GM23338 (cell line): ENCODE measurements at regions not wholly inside any gene's neighbourhood (a gene's known extent, or its start where the extent isn't known, plus 50 kb on each side); places are given as distances from the start of the nearest gene placed in this dataset.

ENCODE experiments used
- ATAC-seq: fragments of 200-7000 bp; cut with Tn5 transposase; 3 replicates; pipeline ENCODE4 v1.9.1; 2020
- DNase-seq: peaks from one replicate; pipeline ENCODE4 v3.0.0-alpha.2; 2015; ENCODE audit warnings: low spot score
- H2AFZ ChIP-seq: fragments of 200-600 bp; sonication (generic); 2 replicates; pipeline ENCODE4 v1.8.0; 2016; ENCODE audit warnings: antibody characterized with exemption, mild to moderate bottlenecking, moderate library complexity
- H3F3A ChIP-seq: fragments of 200-600 bp; sonication (generic); replicated peaks from 2 replicates; pipeline ENCODE4 v1.8.0; 2017; ENCODE audit warnings: antibody characterized with exemption, mixed run types, low read depth
- H3K27ac ChIP-seq: fragments of 200-600 bp; sonication (generic); 2 replicates; pipeline ENCODE4 v1.6.1; 2016; ENCODE audit warnings: low read depth
- H3K27me3 ChIP-seq: fragments of 200-600 bp; sonication (generic); 2 replicates; pipeline ENCODE4 v1.8.0; 2016; ENCODE audit warnings: mild to moderate bottlenecking, mixed run types, moderate library complexity; ENCODE audit not compliant: insufficient read depth
- H3K36me3 ChIP-seq: fragments of 200-600 bp; sonication (generic); 2 replicates; pipeline ENCODE4 v1.8.0; 2016; ENCODE audit warnings: mild to moderate bottlenecking; ENCODE audit not compliant: insufficient read depth
- H3K4me1 ChIP-seq: fragments of 200-600 bp; sonication (generic); 2 replicates; pipeline ENCODE4 v1.8.0; 2016; ENCODE audit warnings: mild to moderate bottlenecking, moderate library complexity; ENCODE audit not compliant: insufficient read depth
- H3K4me2 ChIP-seq: fragments of 200-600 bp; sonication (generic); 2 replicates; pipeline ENCODE4 v1.7.1; 2017; ENCODE audit warnings: mixed run types
- H3K4me3 ChIP-seq: fragments of 200-600 bp; sonication (generic); 2 replicates; pipeline ENCODE4 v1.6.1; 2016; ENCODE audit warnings: mixed run types
- H3K79me2 ChIP-seq: fragments of 200-600 bp; sonication (generic); replicated peaks from 2 replicates; pipeline ENCODE4 v1.8.0; 2017; ENCODE audit warnings: mild to moderate bottlenecking; ENCODE audit not compliant: insufficient read depth
- H3K9me2 ChIP-seq: fragments of 200-600 bp; sonication (generic); 2 replicates; pipeline ENCODE4 v1.8.0; 2017; ENCODE audit not compliant: insufficient read depth
- H4K20me1 ChIP-seq: fragments of 200-600 bp; sonication (generic); replicated peaks from 2 replicates; pipeline ENCODE4 v1.8.0; 2017; ENCODE audit warnings: mild to moderate bottlenecking; ENCODE audit not compliant: insufficient read depth
- H3K27ac Mint-ChIP-seq: 2 replicates; pipeline ENCODE4 v1.8.0; 2020; ENCODE audit warnings: inconsistent platforms, mild to moderate bottlenecking, moderate library complexity, mixed read lengths
- H3K27me3 Mint-ChIP-seq: 3 replicates; pipeline ENCODE4 v1.8.0; 2022; ENCODE audit warnings: low read depth, mild to moderate bottlenecking, moderate library complexity, mixed read lengths, inconsistent platforms; ENCODE audit not compliant: insufficient read depth, poor library complexity
- H3K36me3 Mint-ChIP-seq: 3 replicates; pipeline ENCODE4 v1.8.0; 2021; ENCODE audit warnings: low read depth, mild to moderate bottlenecking, inconsistent platforms, moderate library complexity, mixed read lengths
- H3K4me1 Mint-ChIP-seq: 3 replicates; pipeline ENCODE4 v1.8.0; 2020; ENCODE audit warnings: mild to moderate bottlenecking, inconsistent platforms, mixed read lengths
- H3K4me3 Mint-ChIP-seq: 3 replicates; pipeline ENCODE4 v1.8.0; 2021; ENCODE audit warnings: moderate library complexity, mild to moderate bottlenecking, inconsistent platforms, mixed read lengths
- H3K9me3 Mint-ChIP-seq: 3 replicates; pipeline ENCODE4 v1.8.0; 2020; ENCODE audit warnings: moderate library complexity, mild to moderate bottlenecking, inconsistent platforms, mixed read lengths
- CREB1 ChIP-seq: fragments of 250-450 bp; sonication (Bioruptor Pico); IDR thresholded peaks from 2 replicates; pipeline ENCODE4 v1.5.0; 2020; ENCODE audit warnings: low read depth, mild to moderate bottlenecking, moderate library complexity
- JUNB ChIP-seq: IDR thresholded peaks from one replicate; pipeline ENCODE4 v1.6.1; 2016; ENCODE audit warnings: antibody characterized with exemption; ENCODE audit not compliant: unreplicated experiment
- NANOG ChIP-seq: IDR thresholded peaks from 2 replicates; pipeline ENCODE4 v1.6.1; 2016; ENCODE audit warnings: antibody characterized with exemption, borderline replicate concordance
- STAT1 ChIP-seq: IDR thresholded peaks from one replicate; pipeline ENCODE4 v1.6.1; 2016; ENCODE audit warnings: antibody characterized with exemption; ENCODE audit not compliant: unreplicated experiment
- ZNF114 ChIP-seq: fragments of 250-450 bp; sonication (Bioruptor Pico); IDR thresholded peaks from 2 replicates; pipeline ENCODE4 v1.5.0; 2020; ENCODE audit warnings: mild to moderate bottlenecking, moderate library complexity
- TF ChIP-seq, protein P1 (sequence below): IDR thresholded peaks from 2 replicates; pipeline ENCODE4 v1.6.1; 2016; ENCODE audit warnings: antibody characterized with exemption
- TF ChIP-seq, protein P2 (sequence below), 2 experiments: fragments of 200-600 bp in 1 of 2; sonication (generic) in 1 of 2; conservative IDR thresholded peaks; 2 replicates each; pipeline versions ENCODE4 v1.5.1 to v1.6.1; 2016 to 2017; ENCODE audit warnings: antibody characterized with exemption in 2 of 2, low read depth in 2 of 2, mild to moderate bottlenecking in 2 of 2, moderate library complexity in 1 of 2
- TF ChIP-seq, protein P3 (sequence below): fragments of 250-450 bp; sonication (Bioruptor Pico); IDR thresholded peaks from 2 replicates; pipeline ENCODE4 v1.5.0; 2020; ENCODE audit warnings: mild to moderate bottlenecking, moderate library complexity
- TF ChIP-seq, protein P4 (sequence below): IDR thresholded peaks from one replicate; pipeline ENCODE4 v1.6.1; 2018; ENCODE audit warnings: antibody characterized with exemption; ENCODE audit not compliant: unreplicated experiment

DNA sequence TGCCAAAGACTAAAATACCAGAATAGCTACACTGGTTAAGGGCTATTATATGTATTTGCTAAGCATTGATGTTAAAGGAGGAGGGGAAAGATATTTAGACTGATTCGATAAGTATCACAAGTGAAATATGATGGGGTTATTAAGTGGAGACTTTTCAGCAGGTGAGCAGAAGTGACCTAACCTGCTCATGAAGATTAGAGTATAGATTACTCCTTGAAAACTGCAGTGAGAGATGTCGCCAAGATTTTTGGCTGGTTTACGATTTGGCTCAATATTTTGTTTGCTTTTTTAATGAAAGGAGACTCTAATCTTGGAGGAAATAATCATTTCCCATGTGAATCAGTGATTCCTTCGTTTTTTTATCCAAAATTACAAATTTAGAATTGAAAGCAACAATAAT, 1279.5 kb upstream of the TENM4 start (continued):
- TF ChIP-seq STAT1, result no peak
- TF ChIP-seq, protein P1, sequence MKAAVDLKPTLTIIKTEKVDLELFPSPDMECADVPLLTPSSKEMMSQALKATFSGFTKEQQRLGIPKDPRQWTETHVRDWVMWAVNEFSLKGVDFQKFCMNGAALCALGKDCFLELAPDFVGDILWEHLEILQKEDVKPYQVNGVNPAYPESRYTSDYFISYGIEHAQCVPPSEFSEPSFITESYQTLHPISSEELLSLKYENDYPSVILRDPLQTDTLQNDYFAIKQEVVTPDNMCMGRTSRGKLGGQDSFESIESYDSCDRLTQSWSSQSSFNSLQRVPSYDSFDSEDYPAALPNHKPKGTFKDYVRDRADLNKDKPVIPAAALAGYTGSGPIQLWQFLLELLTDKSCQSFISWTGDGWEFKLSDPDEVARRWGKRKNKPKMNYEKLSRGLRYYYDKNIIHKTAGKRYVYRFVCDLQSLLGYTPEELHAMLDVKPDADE, result no peak
- TF ChIP-seq CREB1 (CRISPR knock-in tag), result no peak
- TF ChIP-seq, protein P2, sequence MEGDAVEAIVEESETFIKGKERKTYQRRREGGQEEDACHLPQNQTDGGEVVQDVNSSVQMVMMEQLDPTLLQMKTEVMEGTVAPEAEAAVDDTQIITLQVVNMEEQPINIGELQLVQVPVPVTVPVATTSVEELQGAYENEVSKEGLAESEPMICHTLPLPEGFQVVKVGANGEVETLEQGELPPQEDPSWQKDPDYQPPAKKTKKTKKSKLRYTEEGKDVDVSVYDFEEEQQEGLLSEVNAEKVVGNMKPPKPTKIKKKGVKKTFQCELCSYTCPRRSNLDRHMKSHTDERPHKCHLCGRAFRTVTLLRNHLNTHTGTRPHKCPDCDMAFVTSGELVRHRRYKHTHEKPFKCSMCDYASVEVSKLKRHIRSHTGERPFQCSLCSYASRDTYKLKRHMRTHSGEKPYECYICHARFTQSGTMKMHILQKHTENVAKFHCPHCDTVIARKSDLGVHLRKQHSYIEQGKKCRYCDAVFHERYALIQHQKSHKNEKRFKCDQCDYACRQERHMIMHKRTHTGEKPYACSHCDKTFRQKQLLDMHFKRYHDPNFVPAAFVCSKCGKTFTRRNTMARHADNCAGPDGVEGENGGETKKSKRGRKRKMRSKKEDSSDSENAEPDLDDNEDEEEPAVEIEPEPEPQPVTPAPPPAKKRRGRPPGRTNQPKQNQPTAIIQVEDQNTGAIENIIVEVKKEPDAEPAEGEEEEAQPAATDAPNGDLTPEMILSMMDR (conservative IDR thresholded peaks at IDR 0.05; ENCODE audit: low read depth in 2 of 2), result no peak

DNA sequence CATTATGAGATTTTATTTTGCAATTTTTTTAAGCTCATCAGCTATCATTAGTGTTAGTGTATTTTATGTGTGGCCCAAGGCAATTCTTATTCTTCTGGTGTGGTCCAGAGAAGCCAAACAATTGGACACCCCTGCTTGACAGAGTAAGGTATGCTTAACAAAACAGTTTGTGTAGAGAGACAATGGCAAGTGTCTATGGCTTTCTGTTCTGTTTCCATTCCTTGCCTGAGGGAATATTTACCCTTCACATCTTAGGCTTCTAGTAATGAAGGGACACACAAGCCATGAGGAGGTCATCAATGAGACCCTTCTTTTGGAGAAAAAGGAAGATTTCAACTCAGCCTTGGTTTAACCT, 1278.4 kb upstream of the TENM4 start:
- Histone ChIP-seq H2AFZ (no peak overlapping the region), H3K27me3 (no peaks in the 10 kb centered on the region), H3K4me1 (no peaks in the 10 kb centered on the region), H3K4me3 (no peak overlapping the region), H4K20me1 (no peaks in the 10 kb centered on the region), H3K9me2 (no peaks in the 10 kb centered on the region), H3K27ac (no peak overlapping the region), H3K4me2 (no peak overlapping the region), H3K79me2 (no peaks in the 10 kb centered on the region), H3K36me3 (no peaks in the 10 kb centered on the region), H3F3A (no peaks in the 10 kb centered on the region)
- Mint-ChIP-seq H3K9me3 (no peaks in the 10 kb centered on the region; the same call in 2 of the 3 replicates), H3K27ac (no peak overlapping the region), H3K4me3 (no peak overlapping the region), H3K4me1 (no peaks in the 10 kb centered on the region), H3K27me3 (peaks cover 2% of the 10 kb centered on the region), H3K36me3 (no peaks in the 10 kb centered on the region)
- DNase-seq, result no peak
- ATAC-seq, result no peak
- TF ChIP-seq, protein P3, sequence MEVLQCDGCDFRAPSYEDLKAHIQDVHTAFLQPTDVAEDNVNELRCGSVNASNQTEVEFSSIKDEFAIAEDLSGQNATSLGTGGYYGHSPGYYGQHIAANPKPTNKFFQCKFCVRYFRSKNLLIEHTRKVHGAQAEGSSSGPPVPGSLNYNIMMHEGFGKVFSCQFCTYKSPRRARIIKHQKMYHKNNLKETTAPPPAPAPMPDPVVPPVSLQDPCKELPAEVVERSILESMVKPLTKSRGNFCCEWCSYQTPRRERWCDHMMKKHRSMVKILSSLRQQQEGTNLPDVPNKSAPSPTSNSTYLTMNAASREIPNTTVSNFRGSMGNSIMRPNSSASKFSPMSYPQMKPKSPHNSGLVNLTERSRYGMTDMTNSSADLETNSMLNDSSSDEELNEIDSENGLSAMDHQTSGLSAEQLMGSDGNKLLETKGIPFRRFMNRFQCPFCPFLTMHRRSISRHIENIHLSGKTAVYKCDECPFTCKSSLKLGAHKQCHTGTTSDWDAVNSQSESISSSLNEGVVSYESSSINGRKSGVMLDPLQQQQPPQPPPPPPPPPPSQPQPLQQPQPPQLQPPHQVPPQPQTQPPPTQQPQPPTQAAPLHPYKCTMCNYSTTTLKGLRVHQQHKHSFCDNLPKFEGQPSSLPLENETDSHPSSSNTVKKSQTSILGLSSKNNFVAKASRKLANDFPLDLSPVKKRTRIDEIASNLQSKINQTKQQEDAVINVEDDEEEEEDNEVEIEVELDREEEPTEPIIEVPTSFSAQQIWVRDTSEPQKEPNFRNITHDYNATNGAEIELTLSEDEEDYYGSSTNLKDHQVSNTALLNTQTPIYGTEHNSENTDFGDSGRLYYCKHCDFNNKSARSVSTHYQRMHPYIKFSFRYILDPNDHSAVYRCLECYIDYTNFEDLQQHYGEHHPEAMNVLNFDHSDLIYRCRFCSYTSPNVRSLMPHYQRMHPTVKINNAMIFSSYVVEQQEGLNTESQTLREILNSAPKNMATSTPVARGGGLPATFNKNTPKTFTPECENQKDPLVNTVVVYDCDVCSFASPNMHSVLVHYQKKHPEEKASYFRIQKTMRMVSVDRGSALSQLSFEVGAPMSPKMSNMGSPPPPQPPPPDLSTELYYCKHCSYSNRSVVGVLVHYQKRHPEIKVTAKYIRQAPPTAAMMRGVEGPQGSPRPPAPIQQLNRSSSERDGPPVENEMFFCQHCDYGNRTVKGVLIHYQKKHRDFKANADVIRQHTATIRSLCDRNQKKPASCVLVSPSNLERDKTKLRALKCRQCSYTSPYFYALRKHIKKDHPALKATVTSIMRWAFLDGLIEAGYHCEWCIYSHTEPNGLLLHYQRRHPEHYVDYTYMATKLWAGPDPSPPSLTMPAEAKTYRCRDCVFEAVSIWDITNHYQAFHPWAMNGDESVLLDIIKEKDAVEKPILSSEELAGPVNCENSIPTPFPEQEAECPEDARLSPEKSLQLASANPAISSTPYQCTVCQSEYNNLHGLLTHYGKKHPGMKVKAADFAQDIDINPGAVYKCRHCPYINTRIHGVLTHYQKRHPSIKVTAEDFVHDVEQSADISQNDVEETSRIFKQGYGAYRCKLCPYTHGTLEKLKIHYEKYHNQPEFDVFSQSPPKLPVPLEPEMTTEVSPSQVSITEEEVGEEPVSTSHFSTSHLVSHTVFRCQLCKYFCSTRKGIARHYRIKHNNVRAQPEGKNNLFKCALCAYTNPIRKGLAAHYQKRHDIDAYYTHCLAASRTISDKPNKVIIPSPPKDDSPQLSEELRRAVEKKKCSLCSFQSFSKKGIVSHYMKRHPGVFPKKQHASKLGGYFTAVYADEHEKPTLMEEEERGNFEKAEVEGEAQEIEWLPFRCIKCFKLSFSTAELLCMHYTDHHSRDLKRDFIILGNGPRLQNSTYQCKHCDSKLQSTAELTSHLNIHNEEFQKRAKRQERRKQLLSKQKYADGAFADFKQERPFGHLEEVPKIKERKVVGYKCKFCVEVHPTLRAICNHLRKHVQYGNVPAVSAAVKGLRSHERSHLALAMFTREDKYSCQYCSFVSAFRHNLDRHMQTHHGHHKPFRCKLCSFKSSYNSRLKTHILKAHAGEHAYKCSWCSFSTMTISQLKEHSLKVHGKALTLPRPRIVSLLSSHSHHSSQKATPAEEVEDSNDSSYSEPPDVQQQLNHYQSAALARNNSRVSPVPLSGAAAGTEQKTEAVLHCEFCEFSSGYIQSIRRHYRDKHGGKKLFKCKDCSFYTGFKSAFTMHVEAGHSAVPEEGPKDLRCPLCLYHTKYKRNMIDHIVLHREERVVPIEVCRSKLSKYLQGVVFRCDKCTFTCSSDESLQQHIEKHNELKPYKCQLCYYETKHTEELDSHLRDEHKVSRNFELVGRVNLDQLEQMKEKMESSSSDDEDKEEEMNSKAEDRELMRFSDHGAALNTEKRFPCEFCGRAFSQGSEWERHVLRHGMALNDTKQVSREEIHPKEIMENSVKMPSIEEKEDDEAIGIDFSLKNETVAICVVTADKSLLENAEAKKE (CRISPR knock-in tag), result no peak
- TF ChIP-seq, protein P2 (conservative IDR thresholded peaks at IDR 0.05; ENCODE audit: low read depth in 2 of 2), result no peak
- TF ChIP-seq, protein P4, sequence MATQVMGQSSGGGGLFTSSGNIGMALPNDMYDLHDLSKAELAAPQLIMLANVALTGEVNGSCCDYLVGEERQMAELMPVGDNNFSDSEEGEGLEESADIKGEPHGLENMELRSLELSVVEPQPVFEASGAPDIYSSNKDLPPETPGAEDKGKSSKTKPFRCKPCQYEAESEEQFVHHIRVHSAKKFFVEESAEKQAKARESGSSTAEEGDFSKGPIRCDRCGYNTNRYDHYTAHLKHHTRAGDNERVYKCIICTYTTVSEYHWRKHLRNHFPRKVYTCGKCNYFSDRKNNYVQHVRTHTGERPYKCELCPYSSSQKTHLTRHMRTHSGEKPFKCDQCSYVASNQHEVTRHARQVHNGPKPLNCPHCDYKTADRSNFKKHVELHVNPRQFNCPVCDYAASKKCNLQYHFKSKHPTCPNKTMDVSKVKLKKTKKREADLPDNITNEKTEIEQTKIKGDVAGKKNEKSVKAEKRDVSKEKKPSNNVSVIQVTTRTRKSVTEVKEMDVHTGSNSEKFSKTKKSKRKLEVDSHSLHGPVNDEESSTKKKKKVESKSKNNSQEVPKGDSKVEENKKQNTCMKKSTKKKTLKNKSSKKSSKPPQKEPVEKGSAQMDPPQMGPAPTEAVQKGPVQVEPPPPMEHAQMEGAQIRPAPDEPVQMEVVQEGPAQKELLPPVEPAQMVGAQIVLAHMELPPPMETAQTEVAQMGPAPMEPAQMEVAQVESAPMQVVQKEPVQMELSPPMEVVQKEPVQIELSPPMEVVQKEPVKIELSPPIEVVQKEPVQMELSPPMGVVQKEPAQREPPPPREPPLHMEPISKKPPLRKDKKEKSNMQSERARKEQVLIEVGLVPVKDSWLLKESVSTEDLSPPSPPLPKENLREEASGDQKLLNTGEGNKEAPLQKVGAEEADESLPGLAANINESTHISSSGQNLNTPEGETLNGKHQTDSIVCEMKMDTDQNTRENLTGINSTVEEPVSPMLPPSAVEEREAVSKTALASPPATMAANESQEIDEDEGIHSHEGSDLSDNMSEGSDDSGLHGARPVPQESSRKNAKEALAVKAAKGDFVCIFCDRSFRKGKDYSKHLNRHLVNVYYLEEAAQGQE, result no peak
- no peak for TF ChIP-seq CREB1 (CRISPR knock-in tag)
- TF ChIP-seq STAT1, result no peak
- no peak for TF ChIP-seq JUNB
- TF ChIP-seq ZNF114 (CRISPR knock-in tag), result no peak
- TF ChIP-seq NANOG, result no peak
